Adrenal gland (tissue), 5 donors: ENCODE measurements at regions not wholly inside any gene's neighbourhood (a gene's known extent, or its start where the extent isn't known, plus 50 kb on each side); places are given as distances from the start of the nearest gene placed in this dataset.

Experiments used
- CTCF ChIP-seq, 6 experiments: fragments of 450-650 bp in 4 of 6; fragments of 200-600 bp in 2 of 6; sonication (generic) in 1 of 6; IDR thresholded peaks; 1 replicate in 5 of 6; 2 replicates in 1 of 6; pipeline versions ENCODE4 v1.5.1 to v1.8.0; 2016 to 2021; ENCODE audit warnings: antibody characterized with exemption in 6 of 6, mild to moderate bottlenecking in 2 of 6, moderate library complexity in 1 of 6
- POLR2A ChIP-seq, 2 donors: fragments of 450-650 bp; IDR thresholded peaks; one replicate each; pipeline ENCODE4 v1.6.1; 2017; ENCODE audit warnings: antibody characterized with exemption in 2 of 2, mild to moderate bottlenecking in 2 of 2, moderate library complexity in 1 of 2
- donor health status: DM: no; HTN: no; CAD: no.

GRCh38 chr21:31442339-31442738, 98.3 kb upstream of the TIAM1 start:
- TF ChIP-seq CTCF (IDR thresholded peaks at IDR 0.05), result no peak
- TF ChIP-seq POLR2A (IDR thresholded peaks at IDR 0.05), result no peak
